ENCODE measurements at regions not wholly inside any gene's neighbourhood (a gene's known extent, or its start where the extent isn't known, plus 50 kb on each side); places are given as distances from the start of the nearest gene placed in this dataset.
A peak's percentile ranks its signal among the peaks of the same experiment; 100 is the strongest.
"Not testable (repeated sequence)": the region's sequence is repeated elsewhere in the genome, so short reads cannot be mapped to it uniquely, and the experiment has no call there.

- TF ChIP-seq CTCF (IDR thresholded peaks at IDR 0.05; ENCODE audit: low read depth, low read length, missing control alignments) = no peak
- no peak overlapping the region for H3K4me3 ChIP-seq (ENCODE audit: low read depth, low read length)
- no peak for DNase-seq (ENCODE audit: low read depth)
Measured at GRCh38 chr4:141352331-141352730, 131.6 kb downstream of the ZNF330 start.

GRCh38 chr4:141352909-141353525, 132.3 kb downstream of the ZNF330 start:
- no peak overlapping the region for H3K4me3 ChIP-seq (ENCODE audit: low read depth, low read length)
- DNase-seq (ENCODE audit: low read depth) = no peak
- no peak for TF ChIP-seq CTCF (IDR thresholded peaks at IDR 0.05; ENCODE audit: low read depth, low read length, missing control alignments)

DNA sequence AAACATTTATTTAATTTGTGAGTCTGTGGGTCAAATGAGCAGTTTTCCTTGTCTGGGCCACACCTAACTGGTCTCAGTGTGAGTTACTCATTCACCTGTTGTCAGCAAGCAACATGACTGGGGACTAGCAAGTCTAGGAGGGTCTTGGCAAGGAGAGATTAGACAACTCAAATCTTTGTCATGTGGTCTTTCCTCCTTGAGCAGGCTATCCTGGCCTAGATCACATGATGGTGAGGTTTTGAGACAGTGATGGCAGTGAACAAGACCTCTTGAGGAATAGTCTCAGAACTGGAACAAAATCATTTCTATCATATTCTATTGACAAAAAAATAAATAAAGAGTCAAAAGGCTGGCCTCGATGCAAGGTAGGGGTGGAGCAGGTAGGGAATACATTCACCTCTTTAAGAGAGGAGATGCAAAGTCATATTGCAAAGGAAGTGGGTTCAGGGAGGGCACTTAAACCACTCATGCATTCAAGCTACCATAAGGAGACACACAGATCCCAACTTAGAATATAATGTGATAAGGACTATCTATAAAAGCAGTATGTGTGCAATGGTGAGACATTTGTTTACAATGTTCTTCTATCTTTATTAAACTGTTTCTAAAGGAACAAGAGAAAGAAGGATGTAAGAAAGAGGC, 135.7 kb downstream of the ZNF330 start:
- no peak for DNase-seq (ENCODE audit: low read depth)
- H3K4me3 ChIP-seq (ENCODE audit: low read depth, low read length) = no peak overlapping the region
- TF ChIP-seq CTCF (IDR thresholded peaks at IDR 0.05; ENCODE audit: low read depth, low read length, missing control alignments) = no peak

DNA sequence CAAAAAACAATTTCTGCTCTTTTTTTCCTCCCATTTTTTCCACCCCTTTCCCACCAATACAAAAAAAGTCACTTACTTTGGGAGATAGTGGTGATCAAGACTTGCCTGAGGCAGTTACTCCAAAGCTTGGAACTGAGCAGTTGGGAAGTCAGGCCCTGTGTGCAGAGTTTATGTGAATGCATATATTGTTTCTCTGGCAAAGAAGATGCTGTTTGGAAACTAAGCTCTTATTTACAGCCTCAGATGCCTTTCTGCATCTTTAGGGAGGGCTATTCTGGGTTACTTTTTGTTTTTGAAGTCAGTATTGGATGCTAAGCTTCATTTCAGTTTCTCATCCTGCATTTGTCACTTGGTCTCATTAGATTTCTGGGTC, 136.3 kb downstream of the ZNF330 start:
- H3K4me3 ChIP-seq (ENCODE audit: low read depth, low read length) = no peak overlapping the region
- DNase-seq (ENCODE audit: low read depth) = no peak
- no peak for TF ChIP-seq CTCF (IDR thresholded peaks at IDR 0.05; ENCODE audit: low read depth, low read length, missing control alignments)

DNA sequence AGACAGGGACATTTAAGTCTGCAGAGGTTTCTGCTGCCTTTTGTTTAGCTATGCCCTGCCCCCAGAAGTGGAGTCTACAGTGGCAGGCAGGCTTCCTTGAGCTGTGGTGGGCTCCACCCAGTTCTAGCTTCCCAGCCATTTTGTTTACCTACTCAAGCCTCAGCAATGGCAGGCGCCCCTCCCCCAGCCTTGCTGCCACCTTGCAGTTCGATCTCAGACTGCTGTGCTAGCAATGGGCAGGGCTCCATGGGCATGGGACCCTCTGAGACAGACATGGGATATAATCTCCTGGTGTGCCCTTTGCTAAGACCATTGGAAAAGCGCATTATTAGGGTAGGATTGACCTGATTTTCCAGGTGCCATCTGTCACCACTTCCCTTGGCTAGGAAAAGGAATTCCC, 147.5 kb downstream of the ZNF330 start:
- not testable (repeated sequence) for DNase-seq (ENCODE audit: low read depth)

GRCh38 chr4:141371206-141371605, 150.5 kb downstream of the ZNF330 start:
- no peak overlapping the region for H3K4me3 ChIP-seq (ENCODE audit: low read depth, low read length)
- no peak for TF ChIP-seq CTCF (IDR thresholded peaks at IDR 0.05; ENCODE audit: low read depth, low read length, missing control alignments)
- no peak for DNase-seq (ENCODE audit: low read depth)

More for the DNA sequence above, 147.5 kb downstream of the ZNF330 start:
- H3K4me3 ChIP-seq (ENCODE audit: low read depth, low read length) = not testable (repeated sequence)

GRCh38 chr4:141375855-141376254, 155.2 kb downstream of the ZNF330 start:
- no peak for DNase-seq (ENCODE audit: low read depth)

More at GRCh38 chr4:141375855-141376254, 155.2 kb downstream of the ZNF330 start:
- TF ChIP-seq CTCF (IDR thresholded peaks at IDR 0.05; ENCODE audit: low read depth, low read length, missing control alignments) = peak; percentile 19
- H3K4me3 ChIP-seq (ENCODE audit: low read depth, low read length) = no peak overlapping the region
